Ascending aorta (tissue), 2 donors: ENCODE measurements at regions not wholly inside any gene's neighbourhood (a gene's known extent, or its start where the extent isn't known, plus 50 kb on each side); places are given as distances from the start of the nearest gene placed in this dataset.
A peak's percentile ranks its signal among the peaks of the same experiment; 100 is the strongest.

ENCODE experiments used
- DNase-seq, 2 donors: peaks; one replicate each; pipeline ENCODE4 v3.0.0-alpha.2; 2019; ENCODE audit warnings: low spot score in 2 of 2
- H3K27ac ChIP-seq, 2 donors: fragments of 200-600 bp; sonication (generic); one replicate each; pipeline ENCODE4 v1.5.1; 2016 to 2017; ENCODE audit warnings: mild to moderate bottlenecking in 1 of 2
- H3K27me3 ChIP-seq: fragments of 200-600 bp; sonication (generic); one replicate; pipeline ENCODE4 v1.5.1; 2017
- H3K36me3 ChIP-seq, 2 donors: fragments of 200-600 bp; sonication (generic); one replicate each; pipeline ENCODE4 v1.5.1; 2016
- H3K4me1 ChIP-seq, 2 donors: fragments of 200-600 bp; sonication (generic); one replicate each; pipeline ENCODE4 v1.5.1; 2016 to 2017; ENCODE audit warnings: mild to moderate bottlenecking in 1 of 2
- H3K4me3 ChIP-seq, 2 donors: fragments of 200-600 bp; sonication (generic); one replicate each; pipeline ENCODE4 v1.5.1; 2016 to 2017; ENCODE audit warnings: mild to moderate bottlenecking in 1 of 2
- H3K9me3 ChIP-seq, 2 donors: fragments of 200-600 bp; sonication (generic); one replicate each; pipeline ENCODE4 v1.5.1; 2016
- intact Hi-C: fragments of 100-400 bp; cut with DNase I; formaldehyde crosslinking; loops from one replicate; pipeline ENCODE4 v1.15.1; 2023
- TF ChIP-seq, protein P1 (sequence below), 3 experiments: fragments of 200-600 bp in 2 of 3; fragments of 450-650 bp in 1 of 3; sonication (generic) in 2 of 3; IDR thresholded peaks; one replicate each; pipeline ENCODE4 v1.5.1; 2016 to 2019; ENCODE audit warnings: antibody characterized with exemption in 3 of 3, mild to moderate bottlenecking in 1 of 3, moderate library complexity in 1 of 3

DNA sequence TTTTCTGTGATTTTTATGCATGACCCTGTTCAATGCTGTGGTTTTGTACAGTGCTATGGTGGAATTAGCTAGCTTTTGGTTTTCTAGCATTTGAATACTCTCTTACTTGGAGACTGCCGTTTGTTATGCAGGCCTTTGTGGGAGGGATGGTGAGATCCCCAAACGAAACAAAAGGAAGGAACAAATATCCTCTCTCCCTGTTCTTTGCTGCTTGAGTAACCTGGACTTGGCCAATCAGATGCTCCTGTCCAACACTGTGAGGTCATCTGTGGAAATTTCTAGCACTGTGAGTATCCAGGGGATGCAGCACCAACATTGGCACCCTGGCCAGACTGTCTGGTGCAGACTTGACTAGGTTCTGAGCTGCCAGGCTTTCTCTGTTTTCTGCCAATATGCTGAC is 314.4 kb downstream of the ANKRD30A start:
- Histone ChIP-seq H3K27me3 (no peaks in the 10 kb centered on the region), H3K36me3 (no peaks in the 10 kb centered on the region), H3K4me1 (no peaks in the 10 kb centered on the region), H3K9me3 (no peaks in the 10 kb centered on the region), H3K4me3 (no peak overlapping the region), H3K27ac (no peak overlapping the region)
- no peak for DNase-seq
- TF ChIP-seq, protein P1, sequence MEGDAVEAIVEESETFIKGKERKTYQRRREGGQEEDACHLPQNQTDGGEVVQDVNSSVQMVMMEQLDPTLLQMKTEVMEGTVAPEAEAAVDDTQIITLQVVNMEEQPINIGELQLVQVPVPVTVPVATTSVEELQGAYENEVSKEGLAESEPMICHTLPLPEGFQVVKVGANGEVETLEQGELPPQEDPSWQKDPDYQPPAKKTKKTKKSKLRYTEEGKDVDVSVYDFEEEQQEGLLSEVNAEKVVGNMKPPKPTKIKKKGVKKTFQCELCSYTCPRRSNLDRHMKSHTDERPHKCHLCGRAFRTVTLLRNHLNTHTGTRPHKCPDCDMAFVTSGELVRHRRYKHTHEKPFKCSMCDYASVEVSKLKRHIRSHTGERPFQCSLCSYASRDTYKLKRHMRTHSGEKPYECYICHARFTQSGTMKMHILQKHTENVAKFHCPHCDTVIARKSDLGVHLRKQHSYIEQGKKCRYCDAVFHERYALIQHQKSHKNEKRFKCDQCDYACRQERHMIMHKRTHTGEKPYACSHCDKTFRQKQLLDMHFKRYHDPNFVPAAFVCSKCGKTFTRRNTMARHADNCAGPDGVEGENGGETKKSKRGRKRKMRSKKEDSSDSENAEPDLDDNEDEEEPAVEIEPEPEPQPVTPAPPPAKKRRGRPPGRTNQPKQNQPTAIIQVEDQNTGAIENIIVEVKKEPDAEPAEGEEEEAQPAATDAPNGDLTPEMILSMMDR (IDR thresholded peaks at IDR 0.05) = no peak
- intact Hi-C loops = no loop called here

DNA sequence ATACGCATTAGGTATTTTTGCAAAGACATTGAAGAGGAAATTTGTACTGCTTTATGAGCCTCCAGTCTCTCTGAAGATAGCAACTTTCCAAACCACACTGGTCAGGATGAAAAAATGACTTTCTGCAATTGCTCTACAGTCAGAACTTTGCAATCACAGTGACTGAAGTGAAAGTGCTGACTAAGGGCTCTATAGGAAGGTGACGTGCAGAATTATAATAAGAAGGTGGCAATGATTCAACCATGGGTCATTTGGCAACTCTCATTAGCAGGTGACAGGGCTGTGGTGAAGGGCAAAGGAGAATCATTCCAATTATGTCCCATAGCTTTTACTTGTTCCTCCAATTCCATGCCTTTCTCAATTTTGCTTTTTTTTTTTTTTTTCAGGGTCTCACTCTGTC is 311.0 kb downstream of the ANKRD30A start:
- Histone ChIP-seq H3K36me3 (no peaks in the 10 kb centered on the region), H3K4me3 (no peak overlapping the region), H3K27ac (no peak overlapping the region), H3K4me1 (no peaks in the 10 kb centered on the region), H3K9me3 (no peaks in the 10 kb centered on the region), H3K27me3 (no peaks in the 10 kb centered on the region)
- TF ChIP-seq, protein P1 (IDR thresholded peaks at IDR 0.05) = no peak
- intact Hi-C loops = no loop called here
- DNase-seq = no peak

DNA sequence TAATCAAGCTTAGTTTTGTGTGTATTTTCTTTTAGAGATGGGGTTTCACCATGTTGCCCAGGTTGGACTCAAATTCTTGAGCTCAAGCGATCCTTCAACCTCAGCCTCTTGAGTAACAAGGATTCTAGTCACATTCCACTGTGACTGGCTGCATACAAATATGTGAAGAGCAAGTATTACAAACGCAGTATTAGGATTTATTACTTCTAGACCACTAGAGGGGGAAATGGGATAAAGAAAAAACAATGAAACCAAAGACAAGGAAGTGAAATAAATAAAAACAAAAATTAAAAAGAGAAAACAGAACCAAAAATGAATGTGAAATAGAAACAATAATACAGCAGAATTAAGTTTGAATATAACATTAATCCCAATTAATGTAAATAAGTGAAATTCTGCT is 308.7 kb downstream of the ANKRD30A start:
- Histone ChIP-seq H3K36me3 (no peaks in the 10 kb centered on the region), H3K9me3 (no peaks in the 10 kb centered on the region), H3K4me1 (no peaks in the 10 kb centered on the region), H3K27me3 (no peaks in the 10 kb centered on the region), H3K27ac (no peak overlapping the region), H3K4me3 (no peak overlapping the region)
- intact Hi-C loops = no loop called here
- TF ChIP-seq, protein P1 (IDR thresholded peaks at IDR 0.05) = peak in 1 of 3 experiments; percentile 19
- no peak for DNase-seq
